ENCODE measurements at regions not wholly inside any gene's neighbourhood (a gene's known extent, or its start where the extent isn't known, plus 50 kb on each side); places are given as distances from the start of the nearest gene placed in this dataset.
"Not testable (repeated sequence)": the region's sequence is repeated elsewhere in the genome, so short reads cannot be mapped to it uniquely, and the experiment has no call there.

- no peaks in the 10 kb centered on the region for H3K27me3 ChIP-seq
- intact Hi-C loops (cut with DNase I) = no loop called here
- no peaks in the 10 kb centered on the region for H3K4me1 ChIP-seq
- H3K9ac ChIP-seq (ENCODE audit: low read depth in 2 of 2, low read length in 2 of 2) = no peak overlapping the region
- H3K27ac ChIP-seq = no peak overlapping the region
- H3K4me3 ChIP-seq = no peak overlapping the region
- no peak for DNase-seq
- no peaks in the 10 kb centered on the region for H3K9me3 ChIP-seq
- no peaks in the 10 kb centered on the region for H3K36me3 ChIP-seq
- no peak for TF ChIP-seq CTCF (IDR thresholded peaks at IDR 0.05)
Observed at GRCh38 chr5:24265306-24265705, 379.5 kb downstream of the CDH10 start.

- Histone ChIP-seq H3K9me3 (no peaks in the 10 kb centered on the region), H3K27ac (no peak overlapping the region), H3K4me3 (no peak overlapping the region), H3K9ac (ENCODE audit: low read depth in 2 of 2, low read length in 2 of 2) (no peak overlapping the region), H3K36me3 (no peaks in the 10 kb centered on the region), H3K27me3 (no peaks in the 10 kb centered on the region), H3K4me1 (no peaks in the 10 kb centered on the region)
- no peak for DNase-seq
- no peak for TF ChIP-seq CTCF (IDR thresholded peaks at IDR 0.05)
- intact Hi-C loops (cut with DNase I) = no loop called here
Observed at GRCh38 chr5:24268482-24269056, 376.2 kb downstream of the CDH10 start.

DNA sequence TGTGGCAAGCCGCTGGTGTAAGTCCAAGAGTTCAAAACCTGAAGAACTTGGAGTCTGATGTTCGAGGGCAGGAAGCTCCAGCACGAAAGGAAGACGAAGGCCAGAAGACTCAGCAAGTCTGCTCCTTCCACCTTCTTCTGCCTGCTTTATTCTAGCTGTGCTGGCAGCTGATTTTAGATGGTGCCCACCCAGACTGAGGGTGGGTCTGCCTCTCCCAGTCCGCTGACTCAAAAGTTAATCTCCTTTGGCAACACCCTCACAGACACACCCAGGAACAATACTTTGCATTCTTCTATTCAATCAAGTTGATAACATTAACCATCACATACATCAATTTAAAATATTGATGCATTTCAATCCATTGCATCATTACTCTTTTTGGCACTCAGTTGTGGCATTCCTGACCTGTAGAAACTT, 373.1 kb downstream of the CDH10 start:
- DNase-seq; H3K27ac ChIP-seq; H3K9ac ChIP-seq (ENCODE audit: low read depth in 2 of 2, low read length in 2 of 2); H3K27me3 ChIP-seq; H3K9me3 ChIP-seq; H3K4me3 ChIP-seq; intact Hi-C loops (cut with DNase I); H3K36me3 ChIP-seq; H3K4me1 ChIP-seq: not testable (repeated sequence)

- Histone ChIP-seq H3K4me3 (no peak overlapping the region), H3K9ac (ENCODE audit: low read depth in 2 of 2, low read length in 2 of 2) (no peak overlapping the region), H3K36me3 (no peaks in the 10 kb centered on the region), H3K4me1 (no peaks in the 10 kb centered on the region), H3K27ac (no peak overlapping the region), H3K27me3 (no peaks in the 10 kb centered on the region), H3K9me3 (no peaks in the 10 kb centered on the region)
- TF ChIP-seq CTCF (IDR thresholded peaks at IDR 0.05) = no peak
- intact Hi-C loops (cut with DNase I) = no loop called here
- DNase-seq = no peak
Observed at GRCh38 chr5:24272741-24273140, 372.0 kb downstream of the CDH10 start.

DNA sequence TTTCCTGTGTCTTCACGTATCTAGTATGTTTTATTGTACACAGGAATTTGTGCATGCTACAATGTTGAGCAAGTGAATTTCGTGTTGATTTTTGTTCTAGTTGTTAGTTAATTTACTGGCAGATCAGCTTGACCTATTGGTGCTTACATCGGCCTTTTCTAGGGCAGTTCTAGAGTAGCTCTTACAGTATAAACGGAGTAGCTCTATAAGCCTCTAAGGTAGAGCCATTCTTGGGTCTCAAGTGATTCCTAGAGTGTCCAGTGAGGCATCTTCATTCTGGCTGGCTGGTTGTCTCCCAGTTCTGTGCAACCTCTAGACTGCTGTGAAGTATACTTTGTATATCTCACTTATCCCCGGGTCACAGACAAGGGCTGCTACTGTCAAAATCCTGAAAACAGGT, 364.6 kb downstream of the CDH10 start:
- no peak for DNase-seq
- H3K4me3 ChIP-seq = no peak overlapping the region
- H3K27me3 ChIP-seq = no peaks in the 10 kb centered on the region
- H3K9ac ChIP-seq (ENCODE audit: low read depth in 2 of 2, low read length in 2 of 2) = no peak overlapping the region
- no peaks in the 10 kb centered on the region for H3K9me3 ChIP-seq
- H3K27ac ChIP-seq = no peak overlapping the region
- no peaks in the 10 kb centered on the region for H3K36me3 ChIP-seq
- intact Hi-C loops (cut with DNase I) = no loop called here
- no peak for TF ChIP-seq CTCF (IDR thresholded peaks at IDR 0.05)
- no peaks in the 10 kb centered on the region for H3K4me1 ChIP-seq

DNA sequence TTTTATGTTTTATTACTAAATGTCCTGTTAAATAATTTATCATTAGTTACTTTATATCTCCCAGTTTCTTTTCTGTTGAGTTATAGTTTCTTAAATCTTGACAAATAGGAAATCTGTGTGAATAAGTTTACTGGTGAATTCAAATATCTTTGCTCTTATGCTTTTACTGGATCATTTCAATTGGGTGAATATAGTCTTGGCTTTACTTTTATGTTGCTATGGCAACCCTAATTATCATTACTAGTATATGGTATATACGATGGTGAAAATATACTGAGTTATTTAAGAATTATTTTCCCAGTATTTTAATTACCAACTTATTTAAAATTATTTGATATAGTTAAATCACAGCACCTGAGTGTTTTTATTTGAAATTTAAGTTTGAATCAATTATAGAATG, 363.0 kb downstream of the CDH10 start:
- Histone ChIP-seq H3K4me1 (no peaks in the 10 kb centered on the region), H3K27me3 (no peaks in the 10 kb centered on the region), H3K36me3 (no peaks in the 10 kb centered on the region), H3K9me3 (no peaks in the 10 kb centered on the region), H3K27ac (no peak overlapping the region), H3K4me3 (no peak overlapping the region), H3K9ac (ENCODE audit: low read depth in 2 of 2, low read length in 2 of 2) (no peak overlapping the region)
- no peak for TF ChIP-seq CTCF (IDR thresholded peaks at IDR 0.05)
- intact Hi-C loops (cut with DNase I) = no loop called here
- no peak for DNase-seq
